PC-3 (cell line): ENCODE measurements at regions not wholly inside any gene's neighbourhood (a gene's known extent, or its start where the extent isn't known, plus 50 kb on each side); places are given as distances from the start of the nearest gene placed in this dataset.

Source experiments
- ATAC-seq: fragments of 200-7000 bp; cut with Tn5 transposase; 2 replicates; pipeline ENCODE4 v1.9.1; 2020; ENCODE audit warnings: mild to moderate bottlenecking, moderate library complexity
- BruUV-seq: library from RNA; stranded (reverse); fragments of 400-500 nt; replicated peaks from 2 replicates; lab custom pipeline; 2021; lab: Mats Ljungman, UMichigan
- CTCF ChIA-PET: fragments of 300-600 bp; sonication (Branson Sonifier 250); formaldehyde crosslinking; loops from one replicate; lab custom pipeline; 2022; ENCODE audit warnings: antibody characterized with exemption; lab: Charles Lee
- POLR2A ChIA-PET: fragments of 300-600 bp; sonication (Branson Sonifier 250); formaldehyde crosslinking; loops from one replicate; lab custom pipeline; 2022; ENCODE audit warnings: antibody characterized with exemption; ENCODE audit not compliant: unreplicated experiment; lab: Charles Lee
- DNase-seq: peaks from one replicate; pipeline ENCODE4 v3.0.0-alpha.2; 2015
- H2AFZ ChIP-seq: fragments of 300-600 bp; sonication (generic); 2 replicates; pipeline ENCODE4 v1.6.0; 2016; ENCODE audit warnings: antibody characterized with exemption, low read length
- H3F3A ChIP-seq: fragments of 300-600 bp; sonication (generic); one replicate; pipeline ENCODE4 v1.6.0; 2017; ENCODE audit warnings: antibody characterized with exemption, low read length, control low read depth, mild to moderate bottlenecking; ENCODE audit not compliant: unreplicated experiment
- H3K27ac ChIP-seq: fragments of 300-600 bp; sonication (generic); 2 replicates; pipeline ENCODE4 v1.5.1; 2016; ENCODE audit warnings: mild to moderate bottlenecking, low read length
- H3K27me3 ChIP-seq: fragments of 300-600 bp; sonication (generic); 2 replicates; pipeline ENCODE4 v1.6.1; 2016; ENCODE audit warnings: low read length, mixed read lengths
- H3K36me3 ChIP-seq: fragments of 300-600 bp; sonication (generic); 2 replicates; pipeline ENCODE4 v1.6.1; 2016; ENCODE audit warnings: low read depth, mixed run types, low read length, mixed read lengths
- H3K4me1 ChIP-seq: fragments of 300-600 bp; sonication (generic); 2 replicates; pipeline ENCODE4 v1.5.1; 2016; ENCODE audit warnings: low read length; ENCODE audit not compliant: insufficient read depth
- H3K4me2 ChIP-seq: fragments of 300-600 bp; sonication (generic); 2 replicates; pipeline ENCODE4 v1.6.0; 2016; ENCODE audit warnings: low read length
- H3K4me3 ChIP-seq: fragments of 300-600 bp; sonication (generic); 2 replicates; pipeline ENCODE4 v1.5.1; 2016; ENCODE audit warnings: mild to moderate bottlenecking, low read length, mixed read lengths
- H3K79me2 ChIP-seq: fragments of 300-600 bp; sonication (generic); 2 replicates; pipeline ENCODE4 v1.6.1; 2017; ENCODE audit warnings: low read length, mixed read lengths
- H3K9ac ChIP-seq: fragments of 300-600 bp; sonication (generic); 2 replicates; pipeline ENCODE4 v1.6.0; 2016; ENCODE audit warnings: mild to moderate bottlenecking, low read length
- H3K9me2 ChIP-seq: fragments of 300-600 bp; sonication (generic); replicated peaks from 2 replicates; pipeline ENCODE4 v1.6.1; 2016; ENCODE audit warnings: mixed run types, low read length, mixed read lengths
- H3K9me3 ChIP-seq: fragments of 300-600 bp; sonication (generic); 2 replicates; pipeline ENCODE4 v1.6.1; 2016; ENCODE audit warnings: low read length, mixed read lengths
- H4K20me1 ChIP-seq: fragments of 300-600 bp; sonication (generic); 2 replicates; pipeline ENCODE4 v1.6.1; 2016; ENCODE audit warnings: low read length, mixed read lengths
- EZH2 ChIP-seq: fragments of 300-600 bp; sonication (generic); IDR thresholded peaks from one replicate; pipeline ENCODE4 v1.6.1; 2017; ENCODE audit warnings: antibody characterized with exemption, mild to moderate bottlenecking, low read length; ENCODE audit not compliant: unreplicated experiment
- EZH2phosphoT487 ChIP-seq: fragments of 300-600 bp; sonication (generic); IDR thresholded peaks from 2 replicates; pipeline ENCODE4 v1.6.1; 2018; ENCODE audit warnings: mild to moderate bottlenecking, antibody characterized with exemption, low read length, borderline replicate concordance
- intact Hi-C: fragments of 100-400 bp; cut with micrococcal nuclease; formaldehyde crosslinking; loops from 2 replicates; pipeline ENCODE4 v1.9.0; 2023
- TF ChIP-seq, protein P1 (sequence below): fragments of 300-600 bp; sonication (generic); conservative IDR thresholded peaks from 2 replicates; pipeline ENCODE4 v1.5.1; 2017; ENCODE audit warnings: antibody characterized with exemption, low read depth, mild to moderate bottlenecking, low read length

GRCh38 chr22:44650806-44651205, 51.2 kb upstream of the PRR5 start:
- Histone ChIP-seq H2AFZ (no peak overlapping the region), H3K79me2 (no peaks in the 10 kb centered on the region), H3K27me3 (peaks cover 13% of the 10 kb centered on the region), H3K4me2 (no peak overlapping the region), H3K36me3 (no peaks in the 10 kb centered on the region), H3K4me3 (no peak overlapping the region), H3F3A (no peaks in the 10 kb centered on the region), H3K9ac (no peak overlapping the region), H3K4me1 (no peaks in the 10 kb centered on the region), H3K9me2 (no peaks in the 10 kb centered on the region), H4K20me1 (no peaks in the 10 kb centered on the region), H3K27ac (no peak overlapping the region), H3K9me3 (no peaks in the 10 kb centered on the region)
- ChIA-PET CTCF (no interaction called here), POLR2A (interaction anchor here (0.6 kb wide), 1 partner anchor 833 kb away, joined by 5 read pairs; no protein-coding TSS in a partner anchor)
- DNase-seq: no peak
- ATAC-seq: no peak
- intact Hi-C loops: no loop called here
- no peak for TF ChIP-seq EZH2
- TF ChIP-seq EZH2phosphoT487: no peak
- TF ChIP-seq, protein P1, sequence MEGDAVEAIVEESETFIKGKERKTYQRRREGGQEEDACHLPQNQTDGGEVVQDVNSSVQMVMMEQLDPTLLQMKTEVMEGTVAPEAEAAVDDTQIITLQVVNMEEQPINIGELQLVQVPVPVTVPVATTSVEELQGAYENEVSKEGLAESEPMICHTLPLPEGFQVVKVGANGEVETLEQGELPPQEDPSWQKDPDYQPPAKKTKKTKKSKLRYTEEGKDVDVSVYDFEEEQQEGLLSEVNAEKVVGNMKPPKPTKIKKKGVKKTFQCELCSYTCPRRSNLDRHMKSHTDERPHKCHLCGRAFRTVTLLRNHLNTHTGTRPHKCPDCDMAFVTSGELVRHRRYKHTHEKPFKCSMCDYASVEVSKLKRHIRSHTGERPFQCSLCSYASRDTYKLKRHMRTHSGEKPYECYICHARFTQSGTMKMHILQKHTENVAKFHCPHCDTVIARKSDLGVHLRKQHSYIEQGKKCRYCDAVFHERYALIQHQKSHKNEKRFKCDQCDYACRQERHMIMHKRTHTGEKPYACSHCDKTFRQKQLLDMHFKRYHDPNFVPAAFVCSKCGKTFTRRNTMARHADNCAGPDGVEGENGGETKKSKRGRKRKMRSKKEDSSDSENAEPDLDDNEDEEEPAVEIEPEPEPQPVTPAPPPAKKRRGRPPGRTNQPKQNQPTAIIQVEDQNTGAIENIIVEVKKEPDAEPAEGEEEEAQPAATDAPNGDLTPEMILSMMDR: no peak
- BruUV-seq: no TSS peak

DNA sequence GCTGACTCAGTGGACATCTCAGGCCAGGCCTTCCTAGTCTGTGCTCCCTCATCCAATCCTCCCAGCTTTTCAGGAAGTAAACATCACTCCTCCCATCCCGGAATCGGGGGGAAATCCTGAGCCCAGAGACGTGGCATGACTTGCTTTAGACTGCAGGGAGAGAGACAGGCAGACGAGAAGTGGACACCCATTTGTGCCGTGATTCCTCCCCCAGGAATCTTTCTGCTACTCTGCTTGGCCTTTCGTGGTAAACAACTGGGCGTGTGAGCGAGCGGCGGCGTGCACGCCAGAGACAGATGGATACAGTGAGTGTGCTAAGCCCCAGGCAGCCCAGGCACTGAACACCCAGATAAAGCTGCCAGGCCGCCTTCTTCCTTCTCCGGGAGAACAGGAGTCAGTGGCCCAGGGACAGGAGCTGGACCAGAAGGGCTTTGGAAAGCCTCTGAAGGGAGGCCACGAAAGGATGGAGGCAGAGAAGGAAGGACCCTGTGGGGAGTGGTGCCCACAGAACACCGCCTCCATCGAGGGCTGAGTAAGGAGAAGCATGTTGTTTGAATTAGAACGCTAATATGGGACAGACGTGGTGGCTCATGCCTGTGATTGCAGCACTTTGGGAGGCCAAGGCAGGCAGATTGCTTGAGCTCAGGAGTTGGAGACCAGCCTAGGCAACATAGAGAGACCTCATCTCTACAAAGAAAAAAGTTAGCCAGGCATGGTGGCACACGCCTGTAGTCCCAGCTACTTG, 53.0 kb upstream of the PRR5 start:
- POLR2A ChIA-PET: no interaction called here
- TF ChIP-seq EZH2 (no peak), EZH2phosphoT487 (no peak)
- TF ChIP-seq, protein P1: no peak
- H3K36me3 ChIP-seq: no peaks in the 10 kb centered on the region
- no peak overlapping the region for H2AFZ ChIP-seq
- no peaks in the 10 kb centered on the region for H3F3A ChIP-seq
- H3K27me3 ChIP-seq: peaks cover 13% of the 10 kb centered on the region
- BruUV-seq: no TSS peak
- H3K4me1 ChIP-seq: no peaks in the 10 kb centered on the region
- intact Hi-C loops: no loop called here
- no peak overlapping the region for H3K4me2 ChIP-seq
- no peaks in the 10 kb centered on the region for H3K9me2 ChIP-seq
- no peaks in the 10 kb centered on the region for H3K79me2 ChIP-seq
- H3K27ac ChIP-seq: no peak overlapping the region
- no peak overlapping the region for H3K4me3 ChIP-seq
- no peak for DNase-seq
- CTCF ChIA-PET: no interaction called here
- H3K9ac ChIP-seq: no peak overlapping the region
- ATAC-seq: no peak
- no peaks in the 10 kb centered on the region for H4K20me1 ChIP-seq
- no peaks in the 10 kb centered on the region for H3K9me3 ChIP-seq

DNA sequence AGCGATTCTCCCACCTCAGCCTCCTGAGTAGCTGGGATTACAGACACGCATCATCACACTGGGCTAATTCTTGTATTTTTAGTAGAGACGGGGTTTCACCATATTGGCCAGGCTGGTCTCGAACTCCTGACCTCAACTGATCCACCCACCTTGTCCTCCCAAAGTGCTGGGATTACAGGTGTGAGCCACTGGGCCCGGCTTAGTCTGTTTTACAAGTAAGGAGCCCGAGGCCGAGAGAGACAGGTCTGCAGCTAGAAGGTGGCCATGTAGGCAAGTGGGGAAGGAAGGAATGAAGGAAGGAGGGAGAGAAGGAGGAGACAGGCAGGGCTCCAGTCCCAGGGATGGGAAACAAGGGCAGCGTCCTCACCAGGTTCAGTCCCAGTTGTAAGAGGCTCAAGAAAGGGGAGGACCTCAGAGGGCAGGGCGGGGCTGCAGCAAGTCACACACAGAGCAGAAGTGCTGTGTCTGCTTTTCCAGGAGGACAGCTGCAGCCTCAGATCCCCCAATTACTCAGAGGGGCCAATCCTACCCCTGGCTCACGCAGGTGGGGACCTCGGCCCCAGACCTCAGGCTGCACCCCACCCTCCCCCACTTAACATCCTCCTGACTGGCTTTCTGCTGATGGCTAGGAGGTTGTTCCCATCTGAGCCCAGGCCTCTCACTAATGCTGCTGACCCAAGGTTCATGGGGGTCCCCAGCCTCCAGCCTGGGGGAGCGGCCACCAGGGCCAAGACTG, 53.8 kb upstream of the PRR5 start:
- Histone ChIP-seq H3K27me3 (peaks cover 13% of the 10 kb centered on the region), H3K4me2 (no peak overlapping the region), H3K36me3 (no peaks in the 10 kb centered on the region), H2AFZ (no peak overlapping the region), H3K9me3 (no peaks in the 10 kb centered on the region), H3F3A (no peaks in the 10 kb centered on the region), H3K79me2 (no peaks in the 10 kb centered on the region), H4K20me1 (no peaks in the 10 kb centered on the region), H3K9ac (no peak overlapping the region), H3K27ac (no peak overlapping the region), H3K9me2 (no peaks in the 10 kb centered on the region), H3K4me1 (no peaks in the 10 kb centered on the region), H3K4me3 (no peak overlapping the region)
- no TSS peak for BruUV-seq
- ChIA-PET CTCF (no interaction called here), POLR2A (no interaction called here)
- ATAC-seq (no peak), DNase-seq (no peak)
- intact Hi-C loops: no loop called here
- TF ChIP-seq EZH2phosphoT487: no peak
- TF ChIP-seq, protein P1: no peak
- TF ChIP-seq EZH2: no peak
